SK-N-SH (cell line): ENCODE measurements at regions not wholly inside any gene's neighbourhood (a gene's known extent, or its start where the extent isn't known, plus 50 kb on each side); places are given as distances from the start of the nearest gene placed in this dataset.

Source experiments
- CTCF ChIA-PET: fragments of 300-600, 350-600 bp; formaldehyde crosslinking; extraction: SDS; loops from one replicate; lab custom pipeline; 2021; lab: Yijun Ruan, JAX
- POLR2A ChIA-PET: fragments of 350-600 bp; sonication (Branson Sonifier 250); formaldehyde crosslinking; extraction: SDS; loops from one replicate; lab custom pipeline; 2020; ENCODE audit warnings: antibody characterized with exemption, inconsistent platforms; lab: Yijun Ruan, JAX
- DNase-seq: peaks from one replicate; pipeline ENCODE4 v3.0.0; 2012
- H2AFZ ChIP-seq: fragments of 200-600 bp; sonication (generic); 2 replicates; pipeline ENCODE4 v1.8.1; 2016; ENCODE audit warnings: antibody characterized with exemption, mild to moderate bottlenecking, low read depth
- H3F3A ChIP-seq: fragments of 200-600 bp; sonication (generic); replicated peaks from 2 replicates; pipeline ENCODE3; 2016; ENCODE audit warnings: antibody characterized with exemption, mild to moderate bottlenecking; ENCODE audit not compliant: insufficient read depth
- H3K27ac ChIP-seq, 2 experiments: fragments of 200-500 bp in 1 of 2; fragments of 200-600 bp in 1 of 2; sonication (Bioruptor generic) in 1 of 2; sonication (generic), shearing (Covaris generic) in 1 of 2; 2 replicates each; pipeline versions ENCODE4 v1.5.1 to v1.6.1; 2014 to 2016; ENCODE audit warnings: low read depth in 2 of 2, inconsistent platforms in 1 of 2, low read length in 1 of 2, mild to moderate bottlenecking in 1 of 2, mixed read lengths in 1 of 2
- H3K27me3 ChIP-seq: fragments of 200-600 bp; sonication (generic), shearing (Covaris generic); 2 replicates; pipeline ENCODE4 v1.6.1; 2016; ENCODE audit warnings: mixed run types; ENCODE audit not compliant: insufficient read depth
- H3K36me3 ChIP-seq, 2 experiments: fragments of 200-500 bp in 1 of 2; fragments of 200-600 bp in 1 of 2; sonication (Bioruptor generic) in 1 of 2; sonication (generic) in 1 of 2; replicated peaks in 1 of 2; 2 replicates each; pipeline versions ENCODE3 to v1.5.1; 2014 to 2016; ENCODE audit warnings: low read length in 1 of 2, mild to moderate bottlenecking in 1 of 2; ENCODE audit not compliant: insufficient read depth in 2 of 2, control insufficient read depth in 1 of 2
- H3K4me1 ChIP-seq, 2 experiments: fragments of 200-500 bp in 1 of 2; fragments of 200-600 bp in 1 of 2; sonication (Bioruptor generic) in 1 of 2; sonication (generic), shearing (Covaris generic) in 1 of 2; 2 replicates each; pipeline versions ENCODE4 v1.5.1 to v1.6.1; 2014 to 2016; ENCODE audit warnings: low read depth in 1 of 2, low read length in 1 of 2, mixed run types in 1 of 2; ENCODE audit not compliant: insufficient read depth in 2 of 2, control insufficient read depth in 1 of 2
- H3K4me2 ChIP-seq: fragments of 200-600 bp; sonication (generic), shearing (Covaris generic); 2 replicates; pipeline ENCODE4 v1.6.1; 2017; ENCODE audit warnings: mixed run types
- H3K4me3 ChIP-seq, 2 experiments: fragments of 200-500 bp in 1 of 2; fragments of 200-600 bp in 1 of 2; sonication (Bioruptor generic) in 1 of 2; sonication (generic), shearing (Covaris generic) in 1 of 2; 2 replicates each; pipeline versions ENCODE4 v1.5.1 to v1.8.1; 2014 to 2016; ENCODE audit warnings: low read depth in 2 of 2, inconsistent platforms in 1 of 2, low read length in 1 of 2, mild to moderate bottlenecking in 1 of 2, mixed read lengths in 1 of 2, moderate library complexity in 1 of 2
- H3K79me2 ChIP-seq: fragments of 200-600 bp; sonication (generic); 2 replicates; pipeline ENCODE4 v1.8.1; 2017; ENCODE audit warnings: mild to moderate bottlenecking; ENCODE audit not compliant: insufficient read depth
- H3K9ac ChIP-seq: fragments of 200-600 bp; sonication (generic); 2 replicates; pipeline ENCODE4 v1.6.1; 2017; ENCODE audit warnings: mixed run types
- H3K9me2 ChIP-seq: fragments of 200-600 bp; sonication (generic); 2 replicates; pipeline ENCODE4 v1.6.1; 2017; ENCODE audit warnings: mixed run types
- H3K9me3 ChIP-seq: fragments of 200-600 bp; sonication (generic); 2 replicates; pipeline ENCODE4 v1.6.1; 2017; ENCODE audit warnings: mixed run types, mild to moderate bottlenecking, moderate library complexity
- H4K20me1 ChIP-seq: fragments of 200-600 bp; sonication (generic); 2 replicates; pipeline ENCODE4 v1.6.1; 2017; ENCODE audit warnings: mild to moderate bottlenecking, mixed run types; ENCODE audit not compliant: insufficient read depth
- EP300 ChIP-seq, 2 experiments: IDR thresholded peaks; 2 replicates each; pipeline versions ENCODE4 v1.4.0 to v1.6.1; 2012; ENCODE audit warnings: borderline replicate concordance in 1 of 2, low read depth in 1 of 2, low read length in 1 of 2
- FOSL2 ChIP-seq: IDR thresholded peaks from 2 replicates; pipeline ENCODE4 v1.4.0; 2012; ENCODE audit warnings: low read depth, mild to moderate bottlenecking, moderate library complexity, borderline replicate concordance
- FOXM1 ChIP-seq: IDR thresholded peaks from 2 replicates; pipeline ENCODE4 v1.4.0; 2012; ENCODE audit warnings: low read depth, mild to moderate bottlenecking
- MEF2A ChIP-seq: IDR thresholded peaks from 2 replicates; pipeline ENCODE4 v1.4.0; 2012; ENCODE audit warnings: low read depth, borderline replicate concordance
- NFIC ChIP-seq: IDR thresholded peaks from 2 replicates; pipeline ENCODE4 v1.4.0; 2012; ENCODE audit warnings: borderline replicate concordance
- POLR2AphosphoS5 ChIP-seq: IDR thresholded peaks from 2 replicates; pipeline ENCODE4 v1.6.1; 2012; ENCODE audit warnings: low read depth, low read length
- RXRA ChIP-seq: IDR thresholded peaks from 2 replicates; pipeline ENCODE4 v1.4.0; 2012; ENCODE audit warnings: low read depth, mild to moderate bottlenecking, borderline replicate concordance
- SIN3A ChIP-seq: IDR thresholded peaks from 2 replicates; pipeline ENCODE4 v1.6.1; 2012; ENCODE audit warnings: low read depth, mild to moderate bottlenecking, low read length, moderate library complexity, borderline replicate concordance
- WGBS: methylation state at CpG from one replicate; pipeline ENCODE4 v1.1.6; 2017; ENCODE audit warnings: low lambda C conversion rate; 5-methylcytosine and 5-hydroxymethylcytosine counted together
- TF ChIP-seq, protein P1 (sequence below): IDR thresholded peaks from 2 replicates; pipeline ENCODE4 v1.4.0; 2012; ENCODE audit warnings: low read depth, borderline replicate concordance
- TF ChIP-seq, protein P2 (sequence below): fragments of 150-350 bp; IDR thresholded peaks from 2 replicates; pipeline ENCODE4 v1.6.1; 2017; ENCODE audit warnings: antibody characterized with exemption, low read length, low read depth, borderline replicate concordance
- TF ChIP-seq, protein P3 (sequence below): IDR thresholded peaks from 2 replicates; pipeline ENCODE4 v1.4.0; 2012; ENCODE audit warnings: low read depth, borderline replicate concordance
- TF ChIP-seq, protein P4 (sequence below): IDR thresholded peaks from 2 replicates; pipeline ENCODE4 v1.6.1; 2012; ENCODE audit warnings: mild to moderate bottlenecking, low read depth, low read length, moderate library complexity

DNA sequence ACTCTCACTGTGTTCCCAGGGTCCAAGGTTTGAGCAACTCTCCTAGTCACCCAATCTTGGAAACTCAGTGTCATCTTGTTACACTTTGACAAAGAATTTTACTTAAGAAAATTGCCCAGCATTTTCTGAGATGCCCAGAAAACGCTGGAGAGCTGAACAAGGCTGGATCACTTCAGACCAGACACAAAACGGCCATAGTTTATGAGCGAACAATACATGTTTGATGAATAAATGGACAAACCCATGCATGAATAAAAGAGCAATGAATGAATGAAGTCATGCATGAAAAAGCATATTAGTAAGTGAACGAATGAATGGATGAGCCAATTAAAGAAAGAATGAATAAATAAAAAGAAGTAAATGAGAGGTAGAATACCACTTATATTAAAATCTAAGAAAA is 103.8 kb downstream of the MATN1 start:
- Histone ChIP-seq H3K27ac (no peak overlapping the region), H3K4me3 (no peak overlapping the region), H3K79me2 (no peaks in the 10 kb centered on the region), H2AFZ (no peak overlapping the region), H3K9ac (no peak overlapping the region), H4K20me1 (no peaks in the 10 kb centered on the region), H3K4me2 (no peak overlapping the region), H3K4me1 (no peaks in the 10 kb centered on the region), H3F3A (no peaks in the 10 kb centered on the region), H3K9me3 (no peaks in the 10 kb centered on the region), H3K9me2 (no peaks in the 10 kb centered on the region), H3K36me3 (no peaks in the 10 kb centered on the region), H3K27me3 (no peaks in the 10 kb centered on the region)
- no peak for DNase-seq
- TF ChIP-seq POLR2AphosphoS5 (no peak), NFIC (no peak), MEF2A (no peak), FOSL2 (no peak), FOXM1 (no peak), RXRA (no peak), SIN3A (no peak), EP300 (IDR thresholded peaks at IDR 0.05; ENCODE audit: borderline replicate concordance in 1 of 2, low read depth in 1 of 2, low read length in 1 of 2) (no peak)
- TF ChIP-seq, protein P1, sequence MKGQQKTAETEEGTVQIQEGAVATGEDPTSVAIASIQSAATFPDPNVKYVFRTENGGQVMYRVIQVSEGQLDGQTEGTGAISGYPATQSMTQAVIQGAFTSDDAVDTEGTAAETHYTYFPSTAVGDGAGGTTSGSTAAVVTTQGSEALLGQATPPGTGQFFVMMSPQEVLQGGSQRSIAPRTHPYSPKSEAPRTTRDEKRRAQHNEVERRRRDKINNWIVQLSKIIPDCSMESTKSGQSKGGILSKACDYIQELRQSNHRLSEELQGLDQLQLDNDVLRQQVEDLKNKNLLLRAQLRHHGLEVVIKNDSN = no peak
- TF ChIP-seq, protein P2, sequence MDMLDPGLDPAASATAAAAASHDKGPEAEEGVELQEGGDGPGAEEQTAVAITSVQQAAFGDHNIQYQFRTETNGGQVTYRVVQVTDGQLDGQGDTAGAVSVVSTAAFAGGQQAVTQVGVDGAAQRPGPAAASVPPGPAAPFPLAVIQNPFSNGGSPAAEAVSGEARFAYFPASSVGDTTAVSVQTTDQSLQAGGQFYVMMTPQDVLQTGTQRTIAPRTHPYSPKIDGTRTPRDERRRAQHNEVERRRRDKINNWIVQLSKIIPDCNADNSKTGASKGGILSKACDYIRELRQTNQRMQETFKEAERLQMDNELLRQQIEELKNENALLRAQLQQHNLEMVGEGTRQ = no peak
- TF ChIP-seq, protein P3, sequence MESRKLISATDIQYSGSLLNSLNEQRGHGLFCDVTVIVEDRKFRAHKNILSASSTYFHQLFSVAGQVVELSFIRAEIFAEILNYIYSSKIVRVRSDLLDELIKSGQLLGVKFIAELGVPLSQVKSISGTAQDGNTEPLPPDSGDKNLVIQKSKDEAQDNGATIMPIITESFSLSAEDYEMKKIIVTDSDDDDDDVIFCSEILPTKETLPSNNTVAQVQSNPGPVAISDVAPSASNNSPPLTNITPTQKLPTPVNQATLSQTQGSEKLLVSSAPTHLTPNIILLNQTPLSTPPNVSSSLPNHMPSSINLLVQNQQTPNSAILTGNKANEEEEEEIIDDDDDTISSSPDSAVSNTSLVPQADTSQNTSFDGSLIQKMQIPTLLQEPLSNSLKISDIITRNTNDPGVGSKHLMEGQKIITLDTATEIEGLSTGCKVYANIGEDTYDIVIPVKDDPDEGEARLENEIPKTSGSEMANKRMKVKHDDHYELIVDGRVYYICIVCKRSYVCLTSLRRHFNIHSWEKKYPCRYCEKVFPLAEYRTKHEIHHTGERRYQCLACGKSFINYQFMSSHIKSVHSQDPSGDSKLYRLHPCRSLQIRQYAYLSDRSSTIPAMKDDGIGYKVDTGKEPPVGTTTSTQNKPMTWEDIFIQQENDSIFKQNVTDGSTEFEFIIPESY = no peak
- TF ChIP-seq, protein P4, sequence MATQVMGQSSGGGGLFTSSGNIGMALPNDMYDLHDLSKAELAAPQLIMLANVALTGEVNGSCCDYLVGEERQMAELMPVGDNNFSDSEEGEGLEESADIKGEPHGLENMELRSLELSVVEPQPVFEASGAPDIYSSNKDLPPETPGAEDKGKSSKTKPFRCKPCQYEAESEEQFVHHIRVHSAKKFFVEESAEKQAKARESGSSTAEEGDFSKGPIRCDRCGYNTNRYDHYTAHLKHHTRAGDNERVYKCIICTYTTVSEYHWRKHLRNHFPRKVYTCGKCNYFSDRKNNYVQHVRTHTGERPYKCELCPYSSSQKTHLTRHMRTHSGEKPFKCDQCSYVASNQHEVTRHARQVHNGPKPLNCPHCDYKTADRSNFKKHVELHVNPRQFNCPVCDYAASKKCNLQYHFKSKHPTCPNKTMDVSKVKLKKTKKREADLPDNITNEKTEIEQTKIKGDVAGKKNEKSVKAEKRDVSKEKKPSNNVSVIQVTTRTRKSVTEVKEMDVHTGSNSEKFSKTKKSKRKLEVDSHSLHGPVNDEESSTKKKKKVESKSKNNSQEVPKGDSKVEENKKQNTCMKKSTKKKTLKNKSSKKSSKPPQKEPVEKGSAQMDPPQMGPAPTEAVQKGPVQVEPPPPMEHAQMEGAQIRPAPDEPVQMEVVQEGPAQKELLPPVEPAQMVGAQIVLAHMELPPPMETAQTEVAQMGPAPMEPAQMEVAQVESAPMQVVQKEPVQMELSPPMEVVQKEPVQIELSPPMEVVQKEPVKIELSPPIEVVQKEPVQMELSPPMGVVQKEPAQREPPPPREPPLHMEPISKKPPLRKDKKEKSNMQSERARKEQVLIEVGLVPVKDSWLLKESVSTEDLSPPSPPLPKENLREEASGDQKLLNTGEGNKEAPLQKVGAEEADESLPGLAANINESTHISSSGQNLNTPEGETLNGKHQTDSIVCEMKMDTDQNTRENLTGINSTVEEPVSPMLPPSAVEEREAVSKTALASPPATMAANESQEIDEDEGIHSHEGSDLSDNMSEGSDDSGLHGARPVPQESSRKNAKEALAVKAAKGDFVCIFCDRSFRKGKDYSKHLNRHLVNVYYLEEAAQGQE = no peak
- WGBS = 20% methylated on average over 4 of the region's 4 CpGs
- POLR2A ChIA-PET = no interaction called here
- CTCF ChIA-PET = no interaction called here
